SK-N-SH treated with all-trans-retinoic acid at 6 μM for 48 hours (cell line): ENCODE measurements at regions not wholly inside any gene's neighbourhood (a gene's known extent, or its start where the extent isn't known, plus 50 kb on each side); places are given as distances from the start of the nearest gene placed in this dataset.

Experiments used
- ATAC-seq: fragments of 200-7000 bp; cut with Tn5 transposase; 3 replicates; pipeline ENCODE4 v1.9.1; 2020; ENCODE audit warnings: mild to moderate bottlenecking, moderate library complexity
- ARNTL ChIP-seq: fragments of 450-650 bp; formaldehyde crosslinking; IDR thresholded peaks from 2 replicates; pipeline ENCODE4 v1.5.0; 2020; ENCODE audit warnings: low read depth, mild to moderate bottlenecking, moderate library complexity, borderline replicate concordance
- BACH2 ChIP-seq: fragments of 250-450 bp; sonication (Bioruptor Pico); IDR thresholded peaks from 2 replicates; pipeline ENCODE4 v1.9.0; 2021; ENCODE audit warnings: mild to moderate bottlenecking, borderline replicate concordance
- CSDC2 ChIP-seq: fragments of 250-450 bp; sonication (Bioruptor Pico); IDR thresholded peaks from 2 replicates; pipeline ENCODE4 v1.5.0; 2020; ENCODE audit warnings: mild to moderate bottlenecking, moderate library complexity
- ESRRG ChIP-seq: fragments of 250-450 bp; sonication (Bioruptor Pico); IDR thresholded peaks from 2 replicates; pipeline ENCODE4 v1.6.1; 2021; ENCODE audit warnings: mild to moderate bottlenecking
- GLIS3 ChIP-seq: fragments of 250-450 bp; sonication (Bioruptor Pico); IDR thresholded peaks from 2 replicates; pipeline ENCODE4 v1.5.0; 2020; ENCODE audit warnings: mild to moderate bottlenecking, moderate library complexity
- ISL1 ChIP-seq: fragments of 250-450 bp; sonication (Bioruptor Pico); IDR thresholded peaks from 2 replicates; pipeline ENCODE4 v2.1.2; 2022; ENCODE audit warnings: mild to moderate bottlenecking, moderate library complexity
- OSR1 ChIP-seq: fragments of 250-450 bp; sonication (Bioruptor Pico); IDR thresholded peaks from 2 replicates; pipeline ENCODE4 v1.8.0; 2022; ENCODE audit warnings: moderate library complexity, mild to moderate bottlenecking, inconsistent platforms
- RARB ChIP-seq: fragments of 250-450 bp; sonication (Bioruptor Pico); IDR thresholded peaks from 2 replicates; pipeline ENCODE4 v1.8.0; 2021; ENCODE audit warnings: mild to moderate bottlenecking, moderate library complexity
- SNAI2 ChIP-seq: fragments of 250-450 bp; sonication (Bioruptor Pico); IDR thresholded peaks from 2 replicates; pipeline ENCODE4 v1.5.0; 2020; ENCODE audit warnings: mild to moderate bottlenecking, moderate library complexity
- TCF4 ChIP-seq: fragments of 250-450 bp; sonication (Bioruptor Pico); IDR thresholded peaks from 2 replicates; pipeline ENCODE4 v1.8.0; 2021; ENCODE audit warnings: mild to moderate bottlenecking, moderate library complexity, borderline replicate concordance
- TOX ChIP-seq: fragments of 250-450 bp; sonication (Bioruptor Pico); IDR thresholded peaks from 2 replicates; pipeline ENCODE4 v1.8.0; 2021; ENCODE audit warnings: mild to moderate bottlenecking, moderate library complexity, borderline replicate concordance
- ZC3H10 ChIP-seq: fragments of 250-450 bp; sonication (Bioruptor Pico); IDR thresholded peaks from 2 replicates; pipeline ENCODE4 v1.5.1; 2021; ENCODE audit warnings: mild to moderate bottlenecking, moderate library complexity
- ZFP3 ChIP-seq: fragments of 250-450 bp; sonication (Bioruptor Pico); IDR thresholded peaks from 2 replicates; pipeline ENCODE4 v1.5.0; 2020; ENCODE audit warnings: mild to moderate bottlenecking, moderate library complexity
- ZFP30 ChIP-seq: fragments of 450-650 bp; formaldehyde crosslinking; IDR thresholded peaks from 2 replicates; pipeline ENCODE4 v1.5.0; 2022; ENCODE audit warnings: mild to moderate bottlenecking, moderate library complexity
- ZNF565 ChIP-seq: fragments of 450-650 bp; formaldehyde crosslinking; conservative IDR thresholded peaks from 2 replicates; pipeline ENCODE4 v1.5.0; 2020; ENCODE audit warnings: low read depth, mild to moderate bottlenecking, moderate library complexity
- ZNF8 ChIP-seq: fragments of 450-650 bp; formaldehyde crosslinking; IDR thresholded peaks from 2 replicates; pipeline ENCODE4 v1.5.0; 2020; ENCODE audit warnings: mild to moderate bottlenecking, moderate library complexity
- TF ChIP-seq, protein P1 (sequence below): fragments of 250-450 bp; sonication (Bioruptor Pico); IDR thresholded peaks from 2 replicates; pipeline ENCODE4 v1.5.1; 2021; ENCODE audit warnings: mild to moderate bottlenecking, moderate library complexity
- TF ChIP-seq, protein P2 (sequence below): fragments of 250-450 bp; sonication (Bioruptor Pico); IDR thresholded peaks from 2 replicates; pipeline ENCODE4 v1.5.1; 2020; ENCODE audit warnings: low read depth, mild to moderate bottlenecking, moderate library complexity
- TF ChIP-seq, protein P3 (sequence below): fragments of 250-450 bp; sonication (Bioruptor Pico); IDR thresholded peaks from 2 replicates; pipeline ENCODE4 v1.8.0; 2020; ENCODE audit warnings: mild to moderate bottlenecking, moderate library complexity, borderline replicate concordance
- TF ChIP-seq, protein P4 (sequence below): fragments of 250-450 bp; sonication (Bioruptor Pico); IDR thresholded peaks from 2 replicates; pipeline ENCODE4 v1.8.0; 2021; ENCODE audit warnings: low read depth, mild to moderate bottlenecking, moderate library complexity, borderline replicate concordance
- TF ChIP-seq, protein P5 (sequence below): fragments of 250-450 bp; sonication (Bioruptor Pico); IDR thresholded peaks from 2 replicates; pipeline ENCODE4 v1.5.0; 2020; ENCODE audit warnings: mild to moderate bottlenecking, moderate library complexity

DNA sequence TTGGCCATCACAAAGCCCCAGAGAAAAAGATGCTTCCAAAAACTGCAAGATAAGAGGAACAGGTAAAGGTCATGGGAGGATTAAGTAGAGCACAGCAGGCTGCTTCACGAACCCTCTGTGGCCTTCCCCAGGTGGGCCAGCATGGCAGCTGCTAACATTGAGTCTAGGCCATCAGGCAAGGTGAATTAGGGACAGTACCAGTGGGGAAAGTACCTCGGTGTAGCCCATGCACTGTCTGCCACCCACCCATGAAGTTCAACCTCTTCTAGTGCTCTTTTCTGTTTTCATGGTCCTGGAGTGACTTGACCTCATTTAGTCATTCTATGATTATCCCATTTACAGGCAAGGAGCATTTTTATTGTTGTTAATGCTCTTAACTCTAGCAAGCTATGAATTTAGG, 108.6 kb upstream of the DUSP22 start:
- no peak for TF ChIP-seq GLIS3
- TF ChIP-seq TOX = no peak
- TF ChIP-seq SNAI2 = no peak
- TF ChIP-seq ISL1 (CRISPR knock-in tag) = no peak
- TF ChIP-seq, protein P1, sequence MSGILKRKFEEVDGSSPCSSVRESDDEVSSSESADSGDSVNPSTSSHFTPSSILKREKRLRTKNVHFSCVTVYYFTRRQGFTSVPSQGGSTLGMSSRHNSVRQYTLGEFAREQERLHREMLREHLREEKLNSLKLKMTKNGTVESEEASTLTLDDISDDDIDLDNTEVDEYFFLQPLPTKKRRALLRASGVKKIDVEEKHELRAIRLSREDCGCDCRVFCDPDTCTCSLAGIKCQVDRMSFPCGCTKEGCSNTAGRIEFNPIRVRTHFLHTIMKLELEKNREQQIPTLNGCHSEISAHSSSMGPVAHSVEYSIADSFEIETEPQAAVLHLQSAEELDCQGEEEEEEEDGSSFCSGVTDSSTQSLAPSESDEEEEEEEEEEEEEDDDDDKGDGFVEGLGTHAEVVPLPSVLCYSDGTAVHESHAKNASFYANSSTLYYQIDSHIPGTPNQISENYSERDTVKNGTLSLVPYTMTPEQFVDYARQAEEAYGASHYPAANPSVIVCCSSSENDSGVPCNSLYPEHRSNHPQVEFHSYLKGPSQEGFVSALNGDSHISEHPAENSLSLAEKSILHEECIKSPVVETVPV (CRISPR knock-in tag) = no peak
- no peak for TF ChIP-seq ZC3H10
- no peak for TF ChIP-seq ZFP3 (CRISPR knock-in tag)
- TF ChIP-seq, protein P2, sequence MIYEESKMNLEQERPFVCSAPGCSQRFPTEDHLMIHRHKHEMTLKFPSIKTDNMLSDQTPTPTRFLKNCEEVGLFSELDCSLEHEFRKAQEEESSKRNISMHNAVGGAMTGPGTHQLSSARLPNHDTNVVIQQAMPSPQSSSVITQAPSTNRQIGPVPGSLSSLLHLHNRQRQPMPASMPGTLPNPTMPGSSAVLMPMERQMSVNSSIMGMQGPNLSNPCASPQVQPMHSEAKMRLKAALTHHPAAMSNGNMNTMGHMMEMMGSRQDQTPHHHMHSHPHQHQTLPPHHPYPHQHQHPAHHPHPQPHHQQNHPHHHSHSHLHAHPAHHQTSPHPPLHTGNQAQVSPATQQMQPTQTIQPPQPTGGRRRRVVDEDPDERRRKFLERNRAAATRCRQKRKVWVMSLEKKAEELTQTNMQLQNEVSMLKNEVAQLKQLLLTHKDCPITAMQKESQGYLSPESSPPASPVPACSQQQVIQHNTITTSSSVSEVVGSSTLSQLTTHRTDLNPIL (CRISPR knock-in tag) = no peak
- no peak for TF ChIP-seq CSDC2 (CRISPR knock-in tag)
- TF ChIP-seq, protein P3, sequence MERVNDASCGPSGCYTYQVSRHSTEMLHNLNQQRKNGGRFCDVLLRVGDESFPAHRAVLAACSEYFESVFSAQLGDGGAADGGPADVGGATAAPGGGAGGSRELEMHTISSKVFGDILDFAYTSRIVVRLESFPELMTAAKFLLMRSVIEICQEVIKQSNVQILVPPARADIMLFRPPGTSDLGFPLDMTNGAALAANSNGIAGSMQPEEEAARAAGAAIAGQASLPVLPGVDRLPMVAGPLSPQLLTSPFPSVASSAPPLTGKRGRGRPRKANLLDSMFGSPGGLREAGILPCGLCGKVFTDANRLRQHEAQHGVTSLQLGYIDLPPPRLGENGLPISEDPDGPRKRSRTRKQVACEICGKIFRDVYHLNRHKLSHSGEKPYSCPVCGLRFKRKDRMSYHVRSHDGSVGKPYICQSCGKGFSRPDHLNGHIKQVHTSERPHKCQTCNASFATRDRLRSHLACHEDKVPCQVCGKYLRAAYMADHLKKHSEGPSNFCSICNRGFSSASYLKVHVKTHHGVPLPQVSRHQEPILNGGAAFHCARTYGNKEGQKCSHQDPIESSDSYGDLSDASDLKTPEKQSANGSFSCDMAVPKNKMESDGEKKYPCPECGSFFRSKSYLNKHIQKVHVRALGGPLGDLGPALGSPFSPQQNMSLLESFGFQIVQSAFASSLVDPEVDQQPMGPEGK = no peak
- no peak for TF ChIP-seq ZNF565 (CRISPR knock-in tag)
- TF ChIP-seq, protein P4, sequence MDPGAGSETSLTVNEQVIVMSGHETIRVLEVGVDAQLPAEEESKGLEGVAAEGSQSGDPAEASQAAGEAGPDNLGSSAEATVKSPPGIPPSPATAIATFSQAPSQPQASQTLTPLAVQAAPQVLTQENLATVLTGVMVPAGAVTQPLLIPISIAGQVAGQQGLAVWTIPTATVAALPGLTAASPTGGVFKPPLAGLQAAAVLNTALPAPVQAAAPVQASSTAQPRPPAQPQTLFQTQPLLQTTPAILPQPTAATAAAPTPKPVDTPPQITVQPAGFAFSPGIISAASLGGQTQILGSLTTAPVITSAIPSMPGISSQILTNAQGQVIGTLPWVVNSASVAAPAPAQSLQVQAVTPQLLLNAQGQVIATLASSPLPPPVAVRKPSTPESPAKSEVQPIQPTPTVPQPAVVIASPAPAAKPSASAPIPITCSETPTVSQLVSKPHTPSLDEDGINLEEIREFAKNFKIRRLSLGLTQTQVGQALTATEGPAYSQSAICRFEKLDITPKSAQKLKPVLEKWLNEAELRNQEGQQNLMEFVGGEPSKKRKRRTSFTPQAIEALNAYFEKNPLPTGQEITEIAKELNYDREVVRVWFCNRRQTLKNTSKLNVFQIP = no peak
- no peak for TF ChIP-seq ESRRG (CRISPR knock-in tag)
- TF ChIP-seq, protein P5, sequence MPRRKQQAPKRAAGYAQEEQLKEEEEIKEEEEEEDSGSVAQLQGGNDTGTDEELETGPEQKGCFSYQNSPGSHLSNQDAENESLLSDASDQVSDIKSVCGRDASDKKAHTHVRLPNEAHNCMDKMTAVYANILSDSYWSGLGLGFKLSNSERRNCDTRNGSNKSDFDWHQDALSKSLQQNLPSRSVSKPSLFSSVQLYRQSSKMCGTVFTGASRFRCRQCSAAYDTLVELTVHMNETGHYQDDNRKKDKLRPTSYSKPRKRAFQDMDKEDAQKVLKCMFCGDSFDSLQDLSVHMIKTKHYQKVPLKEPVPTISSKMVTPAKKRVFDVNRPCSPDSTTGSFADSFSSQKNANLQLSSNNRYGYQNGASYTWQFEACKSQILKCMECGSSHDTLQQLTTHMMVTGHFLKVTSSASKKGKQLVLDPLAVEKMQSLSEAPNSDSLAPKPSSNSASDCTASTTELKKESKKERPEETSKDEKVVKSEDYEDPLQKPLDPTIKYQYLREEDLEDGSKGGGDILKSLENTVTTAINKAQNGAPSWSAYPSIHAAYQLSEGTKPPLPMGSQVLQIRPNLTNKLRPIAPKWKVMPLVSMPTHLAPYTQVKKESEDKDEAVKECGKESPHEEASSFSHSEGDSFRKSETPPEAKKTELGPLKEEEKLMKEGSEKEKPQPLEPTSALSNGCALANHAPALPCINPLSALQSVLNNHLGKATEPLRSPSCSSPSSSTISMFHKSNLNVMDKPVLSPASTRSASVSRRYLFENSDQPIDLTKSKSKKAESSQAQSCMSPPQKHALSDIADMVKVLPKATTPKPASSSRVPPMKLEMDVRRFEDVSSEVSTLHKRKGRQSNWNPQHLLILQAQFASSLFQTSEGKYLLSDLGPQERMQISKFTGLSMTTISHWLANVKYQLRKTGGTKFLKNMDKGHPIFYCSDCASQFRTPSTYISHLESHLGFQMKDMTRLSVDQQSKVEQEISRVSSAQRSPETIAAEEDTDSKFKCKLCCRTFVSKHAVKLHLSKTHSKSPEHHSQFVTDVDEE (CRISPR knock-in tag) = no peak
- no peak for TF ChIP-seq OSR1 (CRISPR knock-in tag)
- no peak for TF ChIP-seq ZFP30 (CRISPR knock-in tag)
- no peak for TF ChIP-seq ZNF8 (CRISPR knock-in tag)
- TF ChIP-seq ARNTL (CRISPR knock-in tag) = no peak
- no peak for ATAC-seq

DNA sequence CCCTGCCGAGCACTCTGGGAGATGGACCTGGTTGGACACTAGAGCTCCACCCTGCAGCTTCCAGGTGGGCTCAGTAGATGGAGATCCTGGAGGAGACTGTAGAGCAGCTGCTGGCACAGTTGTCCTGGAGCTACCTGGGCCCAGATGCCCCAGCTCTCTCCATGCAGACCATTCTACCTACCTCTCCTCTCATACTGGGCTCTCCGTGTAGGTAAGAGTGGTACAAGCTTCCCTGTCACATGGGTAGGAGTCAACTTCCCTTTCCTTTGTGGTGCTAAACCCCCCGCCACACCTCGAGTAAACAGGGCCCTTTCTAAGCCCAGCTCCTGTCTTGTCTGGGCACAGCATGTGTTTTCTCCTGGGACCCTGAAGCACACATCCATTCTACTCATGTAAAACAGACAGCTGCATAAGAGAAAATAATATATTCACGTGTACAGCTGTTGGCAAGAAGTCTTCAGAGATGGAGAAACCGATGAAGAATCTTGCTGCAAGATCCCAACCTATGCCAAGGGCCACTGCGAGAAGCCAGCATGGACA, 108.1 kb upstream of the DUSP22 start:
- TF ChIP-seq ARNTL (CRISPR knock-in tag) (no peak), RARB (CRISPR knock-in tag) (no peak), SNAI2 (no peak), TCF4 (no peak), ISL1 (CRISPR knock-in tag) (no peak), BACH2 (CRISPR knock-in tag) (no peak)
- TF ChIP-seq, protein P2 (CRISPR knock-in tag) = no peak
- TF ChIP-seq, protein P1 (CRISPR knock-in tag) = no peak
- TF ChIP-seq, all 23 proteins: peak for 0
- no peak for ATAC-seq
